ENCODE measurements at regions not wholly inside any gene's neighbourhood (a gene's known extent, or its start where the extent isn't known, plus 50 kb on each side); places are given as distances from the start of the nearest gene placed in this dataset.

- no peak for DNase-seq
These were observed 275.0 kb downstream of the NFKBIZ start for GRCh38 chr3:102124282-102124681.

GRCh38 chr3:102124704-102125103 lies 275.4 kb downstream of the NFKBIZ start:
- no peak for DNase-seq

- no peak for DNase-seq
These were observed 276.1 kb downstream of the NFKBIZ start for GRCh38 chr3:102125197-102125993.

- no peak for DNase-seq
These were observed 276.7 kb downstream of the NFKBIZ start for GRCh38 chr3:102125994-102126368.

GRCh38 chr3:102129760-102130608 lies 280.7 kb downstream of the NFKBIZ start:
- DNase-seq: no peak

- no peak for DNase-seq
These were observed 283.1 kb downstream of the NFKBIZ start for GRCh38 chr3:102132370-102132769.

- DNase-seq: no peak
These were observed 284.1 kb downstream of the NFKBIZ start for GRCh38 chr3:102133376-102133775.

GRCh38 chr3:102135316-102135715 lies 286.0 kb downstream of the NFKBIZ start:
- DNase-seq: no peak

GRCh38 chr3:102136183-102136582 lies 286.9 kb downstream of the NFKBIZ start:
- DNase-seq: no peak

GRCh38 chr3:102140116-102140515 lies 290.8 kb downstream of the NFKBIZ start:
- no peak for DNase-seq

- DNase-seq: no peak
These were observed 292.0 kb downstream of the NFKBIZ start for GRCh38 chr3:102141096-102141927.

- no peak for DNase-seq
These were observed 292.6 kb downstream of the NFKBIZ start for GRCh38 chr3:102141928-102142239.

- no peak for DNase-seq
These were observed 292.3 kb upstream of the ZPLD1 start for GRCh38 chr3:102142379-102143060.

GRCh38 chr3:102143536-102143935 lies 291.3 kb upstream of the ZPLD1 start:
- no peak for DNase-seq

GRCh38 chr3:102144063-102144462 lies 290.8 kb upstream of the ZPLD1 start:
- no peak for DNase-seq

- no peak for DNase-seq
These were observed 286.0 kb upstream of the ZPLD1 start for GRCh38 chr3:102148598-102149337.

- DNase-seq: no peak
These were observed 282.9 kb upstream of the ZPLD1 start for GRCh38 chr3:102151935-102152334.

- no peak for DNase-seq
These were observed 278.4 kb upstream of the ZPLD1 start for GRCh38 chr3:102156426-102156825.

- DNase-seq: no peak
These were observed 276.6 kb upstream of the ZPLD1 start for GRCh38 chr3:102158080-102158740.

- DNase-seq: no peak
These were observed 274.9 kb upstream of the ZPLD1 start for GRCh38 chr3:102159810-102160451.

Measured in 8988T (cell line).